SH-SY5Y (cell line): ENCODE measurements at regions not wholly inside any gene's neighbourhood (a gene's known extent, or its start where the extent isn't known, plus 50 kb on each side); places are given as distances from the start of the nearest gene placed in this dataset.

Experiments used
- GATA2 ChIP-seq: IDR thresholded peaks from 2 replicates; pipeline ENCODE4 v1.6.1; 2011; ENCODE audit warnings: mild to moderate bottlenecking, low read depth, low read length
- GATA3 ChIP-seq: IDR thresholded peaks from 2 replicates; pipeline ENCODE4 v1.6.1; 2011; ENCODE audit warnings: low read depth, mild to moderate bottlenecking, low read length, moderate library complexity

GRCh38 chr5:144822503-144822902 lies 651.8 kb downstream of the KCTD16 start:
- TF ChIP-seq GATA3 = no peak
- TF ChIP-seq GATA2 = no peak
